Progenitor cell of endocrine pancreas (in vitro differentiated cells): ENCODE measurements at regions not wholly inside any gene's neighbourhood (a gene's known extent, or its start where the extent isn't known, plus 50 kb on each side); places are given as distances from the start of the nearest gene placed in this dataset.

ENCODE experiments used
- DNase-seq: peaks from one replicate; pipeline ENCODE4 v3.0.0; 2021; ENCODE audit warnings: low spot score; ENCODE audit not compliant: unreplicated experiment
- H3K27ac Mint-ChIP-seq: 2 replicates; pipeline ENCODE4 v1.8.0; 2021; ENCODE audit warnings: mild to moderate bottlenecking, moderate library complexity, mixed read lengths
- H3K27me3 Mint-ChIP-seq: 2 replicates; pipeline ENCODE4 v1.8.0; 2021; ENCODE audit warnings: mixed read lengths
- H3K36me3 Mint-ChIP-seq: 2 replicates; pipeline ENCODE4 v1.8.0; 2022; ENCODE audit warnings: mixed read lengths; ENCODE audit not compliant: insufficient read depth
- H3K4me1 Mint-ChIP-seq: 2 replicates; pipeline ENCODE4 v1.8.0; 2021; ENCODE audit warnings: low read depth, mixed read lengths
- H3K4me3 Mint-ChIP-seq: 2 replicates; pipeline ENCODE4 v1.8.0; 2021; ENCODE audit warnings: low read depth, mild to moderate bottlenecking, moderate library complexity, mixed read lengths
- H3K9me3 Mint-ChIP-seq: 2 replicates; pipeline ENCODE4 v1.8.0; 2021; ENCODE audit warnings: low read depth, mixed read lengths
- TF ChIP-seq, protein P1 (sequence below): fragments of 200-600 bp; sonication (generic); IDR thresholded peaks from one replicate; pipeline ENCODE4 v1.5.0; 2021; ENCODE audit warnings: antibody characterized with exemption, mild to moderate bottlenecking; ENCODE audit not compliant: unreplicated experiment

DNA sequence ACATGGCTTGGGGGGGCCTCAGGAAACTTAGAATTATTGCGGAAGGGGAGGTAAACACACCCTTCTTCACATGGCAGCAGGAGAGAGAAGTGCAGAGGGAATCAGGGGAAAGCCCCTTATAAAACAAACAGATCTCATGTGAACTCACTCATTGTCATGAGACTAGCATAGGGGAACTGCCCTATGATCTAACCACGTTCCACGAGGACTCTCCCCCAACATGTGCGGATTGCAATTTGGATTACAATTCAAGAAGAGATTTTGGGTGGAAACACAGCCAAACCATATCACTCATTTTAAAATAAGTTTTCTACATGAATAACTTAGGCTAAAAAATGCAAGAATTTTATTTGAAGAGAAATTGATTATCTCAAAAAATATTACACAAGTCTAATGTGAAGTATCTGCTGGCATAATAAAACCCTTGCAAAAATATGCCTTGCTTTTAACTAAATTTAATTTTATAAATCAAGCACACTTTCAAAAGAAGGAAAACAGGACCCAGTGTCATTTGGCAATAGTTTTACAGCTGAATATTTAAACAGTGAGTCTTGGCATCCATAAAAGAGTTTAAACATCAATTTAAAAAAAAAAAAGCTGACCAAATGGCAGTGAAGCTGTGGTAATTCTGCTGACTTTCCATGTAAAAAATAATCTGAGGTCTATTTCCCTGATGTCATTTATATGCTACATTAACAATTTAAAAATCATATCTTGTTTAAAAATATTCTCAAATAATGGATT lies 1057.2 kb downstream of the NAALADL2 start:
- H3K27me3 Mint-ChIP-seq = no peaks in the 10 kb centered on the region
- TF ChIP-seq, protein P1, sequence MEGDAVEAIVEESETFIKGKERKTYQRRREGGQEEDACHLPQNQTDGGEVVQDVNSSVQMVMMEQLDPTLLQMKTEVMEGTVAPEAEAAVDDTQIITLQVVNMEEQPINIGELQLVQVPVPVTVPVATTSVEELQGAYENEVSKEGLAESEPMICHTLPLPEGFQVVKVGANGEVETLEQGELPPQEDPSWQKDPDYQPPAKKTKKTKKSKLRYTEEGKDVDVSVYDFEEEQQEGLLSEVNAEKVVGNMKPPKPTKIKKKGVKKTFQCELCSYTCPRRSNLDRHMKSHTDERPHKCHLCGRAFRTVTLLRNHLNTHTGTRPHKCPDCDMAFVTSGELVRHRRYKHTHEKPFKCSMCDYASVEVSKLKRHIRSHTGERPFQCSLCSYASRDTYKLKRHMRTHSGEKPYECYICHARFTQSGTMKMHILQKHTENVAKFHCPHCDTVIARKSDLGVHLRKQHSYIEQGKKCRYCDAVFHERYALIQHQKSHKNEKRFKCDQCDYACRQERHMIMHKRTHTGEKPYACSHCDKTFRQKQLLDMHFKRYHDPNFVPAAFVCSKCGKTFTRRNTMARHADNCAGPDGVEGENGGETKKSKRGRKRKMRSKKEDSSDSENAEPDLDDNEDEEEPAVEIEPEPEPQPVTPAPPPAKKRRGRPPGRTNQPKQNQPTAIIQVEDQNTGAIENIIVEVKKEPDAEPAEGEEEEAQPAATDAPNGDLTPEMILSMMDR = no peak
- H3K9me3 Mint-ChIP-seq = peaks cover 18% of the 10 kb centered on the region
- no peak overlapping the region for H3K4me3 Mint-ChIP-seq
- no peaks in the 10 kb centered on the region for H3K4me1 Mint-ChIP-seq
- DNase-seq = no peak
- H3K27ac Mint-ChIP-seq = no peak overlapping the region
- H3K36me3 Mint-ChIP-seq = peaks cover 4% of the 10 kb centered on the region

DNA sequence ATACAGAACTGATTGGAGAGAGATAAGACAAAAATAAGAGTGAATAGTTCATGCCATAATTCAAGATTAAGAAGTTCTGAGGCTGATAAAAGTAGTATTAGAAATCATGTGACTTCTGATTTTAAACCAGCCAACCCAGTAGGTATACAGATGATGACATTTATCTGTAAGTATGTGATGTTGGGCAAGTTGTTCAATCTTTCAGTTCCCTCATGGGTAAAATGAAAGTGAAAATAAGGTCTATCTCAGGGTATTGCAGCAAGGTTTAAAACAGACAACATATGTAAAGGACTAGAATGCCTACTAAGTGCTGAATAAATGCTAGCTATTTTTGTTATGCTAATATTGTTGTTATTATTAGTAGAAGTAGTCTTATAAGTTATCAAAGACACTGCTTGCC lies 1055.7 kb downstream of the NAALADL2 start:
- Mint-ChIP-seq H3K27ac (no peak overlapping the region), H3K27me3 (no peaks in the 10 kb centered on the region), H3K4me1 (no peaks in the 10 kb centered on the region), H3K36me3 (peaks cover 2% of the 10 kb centered on the region), H3K4me3 (no peak overlapping the region), H3K9me3 (peaks cover 13% of the 10 kb centered on the region)
- DNase-seq = no peak
- TF ChIP-seq, protein P1 = no peak

DNA sequence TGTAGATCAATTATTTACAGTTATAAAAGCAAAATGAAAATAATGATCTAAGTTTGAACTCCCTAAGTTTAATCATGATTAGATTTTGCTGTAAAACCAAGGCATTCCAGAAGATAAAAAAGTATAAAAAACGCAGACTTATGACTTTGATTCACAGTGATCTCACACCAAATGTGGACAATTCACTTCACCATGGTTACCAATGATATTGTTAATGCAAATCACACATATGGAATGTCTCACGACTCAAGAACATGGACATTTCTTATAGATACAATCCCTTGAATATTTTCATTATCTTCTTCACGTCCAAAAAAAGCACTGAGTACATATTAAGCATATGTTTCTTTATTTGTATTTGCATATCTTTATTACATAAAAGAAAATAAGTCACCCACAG lies 1054.2 kb downstream of the NAALADL2 start:
- TF ChIP-seq, protein P1 = no peak
- Mint-ChIP-seq H3K27me3 (no peaks in the 10 kb centered on the region), H3K9me3 (peaks cover 6% of the 10 kb centered on the region), H3K4me3 (no peak overlapping the region), H3K27ac (no peak overlapping the region), H3K36me3 (no peaks in the 10 kb centered on the region), H3K4me1 (no peaks in the 10 kb centered on the region)
- no peak for DNase-seq

DNA sequence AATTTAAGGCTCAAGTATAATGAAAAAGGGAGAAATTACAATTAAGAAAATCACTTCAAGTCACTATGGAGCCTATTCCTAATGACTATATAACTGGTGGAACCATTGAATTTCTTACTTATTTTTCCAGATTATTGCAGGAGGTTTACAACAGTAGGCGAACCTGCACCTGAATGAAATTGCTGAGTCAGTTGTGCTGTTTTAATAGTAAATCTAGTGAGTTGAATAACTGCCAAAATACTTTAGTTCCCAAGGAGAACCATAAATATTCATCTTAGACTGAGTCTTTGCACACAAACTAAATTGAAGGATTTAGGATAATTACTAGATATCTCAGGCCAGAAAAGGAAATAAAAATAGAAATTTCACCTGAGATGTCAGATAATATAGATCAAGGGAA lies 1052.8 kb downstream of the NAALADL2 start:
- no peak for DNase-seq
- no peaks in the 10 kb centered on the region for H3K36me3 Mint-ChIP-seq
- TF ChIP-seq, protein P1 = no peak
- peaks cover 9% of the 10 kb centered on the region for H3K9me3 Mint-ChIP-seq
- no peak overlapping the region for H3K27ac Mint-ChIP-seq
- no peaks in the 10 kb centered on the region for H3K4me1 Mint-ChIP-seq
- H3K4me3 Mint-ChIP-seq = no peak overlapping the region
- H3K27me3 Mint-ChIP-seq = no peaks in the 10 kb centered on the region

DNA sequence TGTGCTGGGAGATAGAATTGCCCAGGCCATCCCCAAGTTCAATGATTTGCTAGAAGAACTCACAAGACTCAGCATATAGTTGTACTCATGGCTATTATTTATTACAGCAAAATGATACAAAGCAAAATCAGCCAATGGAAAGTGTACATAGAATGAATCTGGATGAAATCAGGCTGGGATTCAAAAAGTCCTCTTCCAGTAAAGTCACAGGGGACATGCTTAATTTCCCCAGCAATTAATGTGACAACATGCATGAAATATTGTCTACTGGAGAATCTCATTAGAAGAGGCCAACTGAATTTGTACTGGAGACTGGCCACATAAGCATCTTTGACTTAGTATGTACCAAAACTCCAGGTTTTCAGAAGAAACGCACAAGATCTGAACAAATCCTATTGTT lies 1043.1 kb downstream of the NAALADL2 start:
- Mint-ChIP-seq H3K36me3 (peaks cover 2% of the 10 kb centered on the region), H3K4me1 (peaks cover 2% of the 10 kb centered on the region), H3K27ac (no peak overlapping the region), H3K27me3 (no peaks in the 10 kb centered on the region), H3K9me3 (peaks cover 23% of the 10 kb centered on the region), H3K4me3 (no peak overlapping the region)
- TF ChIP-seq, protein P1 = no peak
- DNase-seq = no peak
